ENCODE measurements at regions not wholly inside any gene's neighbourhood (a gene's known extent, or its start where the extent isn't known, plus 50 kb on each side); places are given as distances from the start of the nearest gene placed in this dataset.

DNA sequence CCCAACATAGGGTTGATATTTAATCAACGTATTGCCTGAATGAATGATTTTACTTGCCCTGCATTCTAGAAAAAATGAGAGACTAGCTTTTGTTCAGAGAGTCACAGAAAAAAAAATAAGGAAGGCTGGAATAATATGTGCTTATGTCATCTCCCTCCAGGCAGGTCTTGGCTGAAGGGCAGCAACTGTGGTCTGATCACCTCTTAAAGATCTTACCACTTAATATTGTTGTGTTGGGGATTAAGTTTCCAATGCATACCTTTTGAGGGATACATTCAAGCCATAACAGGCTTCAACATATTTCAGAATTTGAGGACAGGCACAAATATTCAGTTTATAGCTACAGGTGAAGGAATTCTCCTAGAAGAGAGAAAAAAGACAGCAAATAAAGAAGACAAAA, 157.3 kb upstream of the S1PR3 start:
- Histone ChIP-seq H3K79me2 (ENCODE audit: insufficient read depth) (no peaks in the 10 kb centered on the region), H3K36me3 (replicated peaks in 1 of 2; ENCODE audit: control insufficient read depth in 1 of 2, insufficient read depth in 2 of 2, low read length in 1 of 2) (no peaks in the 10 kb centered on the region), H3K4me1 (ENCODE audit: control insufficient read depth in 1 of 2, insufficient read depth in 2 of 2, low read depth in 1 of 2, low read length in 1 of 2) (peaks cover 15 to 24% of the 10 kb centered on the region in 2 experiments; a peak in 3 of 4 replicates), H3K9me3 (no peaks in the 10 kb centered on the region), H3K4me3 (ENCODE audit: low read depth in 2 of 2, low read length in 1 of 2) (no peak overlapping the region), H3K9me2 (no peaks in the 10 kb centered on the region), H3K27ac (ENCODE audit: low read depth in 2 of 2, low read length in 1 of 2) (peak overlapping the region in 1 of 2 experiments; percentile 7; a peak in 1 of 4 replicates), H3K9ac (no peak overlapping the region), H3F3A (replicated peaks; ENCODE audit: insufficient read depth) (peaks cover 5% of the 10 kb centered on the region), H3K4me2 (no peak overlapping the region), H4K20me1 (ENCODE audit: insufficient read depth) (no peaks in the 10 kb centered on the region), H2AFZ (ENCODE audit: low read depth) (no peak overlapping the region), H3K27me3 (ENCODE audit: insufficient read depth) (no peaks in the 10 kb centered on the region)
- ChIA-PET POLR2A (no interaction called here), CTCF (no interaction called here)
- no peak for DNase-seq
- WGBS (ENCODE audit: low lambda C conversion rate): 72% methylated on average over 1 of the region's 1 CpG
- TF ChIP-seq TAF1 (IDR thresholded peaks at IDR 0.05; ENCODE audit: borderline replicate concordance, low read depth, low read length) (no peak), TEAD4 (IDR thresholded peaks at IDR 0.05; ENCODE audit: borderline replicate concordance, insufficient read depth) (no peak), YY1 (IDR thresholded peaks at IDR 0.05; ENCODE audit: low read depth) (no peak), TCF12 (IDR thresholded peaks at IDR 0.05) (no peak)
- TF ChIP-seq, protein P1, sequence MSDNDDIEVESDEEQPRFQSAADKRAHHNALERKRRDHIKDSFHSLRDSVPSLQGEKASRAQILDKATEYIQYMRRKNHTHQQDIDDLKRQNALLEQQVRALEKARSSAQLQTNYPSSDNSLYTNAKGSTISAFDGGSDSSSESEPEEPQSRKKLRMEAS (IDR thresholded peaks at IDR 0.05; ENCODE audit: low read depth): no peak
- TF ChIP-seq, protein P2, sequence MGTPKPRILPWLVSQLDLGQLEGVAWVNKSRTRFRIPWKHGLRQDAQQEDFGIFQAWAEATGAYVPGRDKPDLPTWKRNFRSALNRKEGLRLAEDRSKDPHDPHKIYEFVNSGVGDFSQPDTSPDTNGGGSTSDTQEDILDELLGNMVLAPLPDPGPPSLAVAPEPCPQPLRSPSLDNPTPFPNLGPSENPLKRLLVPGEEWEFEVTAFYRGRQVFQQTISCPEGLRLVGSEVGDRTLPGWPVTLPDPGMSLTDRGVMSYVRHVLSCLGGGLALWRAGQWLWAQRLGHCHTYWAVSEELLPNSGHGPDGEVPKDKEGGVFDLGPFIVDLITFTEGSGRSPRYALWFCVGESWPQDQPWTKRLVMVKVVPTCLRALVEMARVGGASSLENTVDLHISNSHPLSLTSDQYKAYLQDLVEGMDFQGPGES (IDR thresholded peaks at IDR 0.05; ENCODE audit: low read depth, low read length): no peak

DNA sequence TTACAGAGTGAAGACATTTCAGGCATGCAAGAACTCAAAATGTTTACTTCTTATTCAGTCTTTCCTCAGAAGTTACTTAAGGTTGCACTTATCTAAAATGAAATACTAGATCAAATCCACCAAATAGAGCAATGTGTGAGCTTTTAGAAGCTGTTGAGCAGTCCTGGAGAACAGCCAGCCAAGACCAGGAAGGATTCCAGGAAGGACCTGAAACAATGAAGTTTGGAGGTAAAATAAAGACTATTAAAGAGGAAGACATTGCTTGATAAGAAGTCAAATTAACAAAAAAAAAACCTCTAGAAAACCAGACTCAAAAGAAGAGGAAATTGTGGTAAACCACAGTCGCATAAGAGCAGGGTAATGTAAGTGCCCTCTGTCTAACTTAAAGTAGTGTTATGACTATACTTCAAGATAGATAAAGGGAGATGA, 156.2 kb upstream of the S1PR3 start:
- H3K9me3 ChIP-seq: no peaks in the 10 kb centered on the region
- peaks cover 5 to 24% of the 10 kb centered on the region in 2 experiments; a peak in 3 of 4 replicates for H3K4me1 ChIP-seq (ENCODE audit: control insufficient read depth in 1 of 2, insufficient read depth in 2 of 2, low read depth in 1 of 2, low read length in 1 of 2)
- H2AFZ ChIP-seq (ENCODE audit: low read depth): no peak overlapping the region
- ChIA-PET CTCF (no interaction called here), POLR2A (no interaction called here)
- peak overlapping the region; percentile 64; the same call in 1 of the 2 replicates for H3K4me2 ChIP-seq
- H3K79me2 ChIP-seq (ENCODE audit: insufficient read depth): no peaks in the 10 kb centered on the region
- no peak for DNase-seq
- H3K36me3 ChIP-seq (replicated peaks in 1 of 2; ENCODE audit: control insufficient read depth in 1 of 2, insufficient read depth in 2 of 2, low read length in 1 of 2): no peaks in the 10 kb centered on the region
- H4K20me1 ChIP-seq (ENCODE audit: insufficient read depth): no peaks in the 10 kb centered on the region
- H3K9ac ChIP-seq: no peak overlapping the region
- 18% methylated on average over 1 of the region's 1 CpG for WGBS (ENCODE audit: low lambda C conversion rate)
- H3K4me3 ChIP-seq (ENCODE audit: low read depth in 2 of 2, low read length in 1 of 2): no peak overlapping the region
- no peaks in the 10 kb centered on the region for H3K9me2 ChIP-seq
- no peaks in the 10 kb centered on the region for H3K27me3 ChIP-seq (ENCODE audit: insufficient read depth)
- H3F3A ChIP-seq (replicated peaks; ENCODE audit: insufficient read depth): peaks cover 5% of the 10 kb centered on the region
- peak overlapping the region; percentile 25 to 40; a peak in 2 of 4 replicates for H3K27ac ChIP-seq (ENCODE audit: low read depth in 2 of 2, low read length in 1 of 2)
- TF ChIP-seq EZH2phosphoT487 (IDR thresholded peaks at IDR 0.05; ENCODE audit: borderline replicate concordance, low read depth) (no peak), FOXM1 (IDR thresholded peaks at IDR 0.05; ENCODE audit: low read depth) (no peak), EP300 (IDR thresholded peaks at IDR 0.05; ENCODE audit: borderline replicate concordance in 1 of 2, low read depth in 1 of 2, low read length in 1 of 2) (peak in 1 of 2 experiments; percentile 66; a peak in 1 of 4 replicates), POLR2AphosphoS5 (IDR thresholded peaks at IDR 0.05; ENCODE audit: low read depth, low read length) (peak; percentile 49; the same call in 1 of the 2 replicates), SIN3A (IDR thresholded peaks at IDR 0.05; ENCODE audit: borderline replicate concordance, low read depth, low read length) (0 out of 2 replicates have a peak, but pooled peaks have one; percentile 35), TEAD4 (IDR thresholded peaks at IDR 0.05; ENCODE audit: borderline replicate concordance, insufficient read depth) (peak; percentile 63; the same call in 1 of the 2 replicates), NFIC (IDR thresholded peaks at IDR 0.05; ENCODE audit: borderline replicate concordance) (peak; percentile 75; the same call in 1 of the 2 replicates), JUND (IDR thresholded peaks at IDR 0.05) (peak; percentile 60), TCF12 (IDR thresholded peaks at IDR 0.05) (peak; percentile 92), YY1 (IDR thresholded peaks at IDR 0.05; ENCODE audit: low read depth) (no peak), RXRA (IDR thresholded peaks at IDR 0.05; ENCODE audit: borderline replicate concordance, low read depth) (peak; percentile 52; the same call in 1 of the 2 replicates)
- TF ChIP-seq, protein P3, sequence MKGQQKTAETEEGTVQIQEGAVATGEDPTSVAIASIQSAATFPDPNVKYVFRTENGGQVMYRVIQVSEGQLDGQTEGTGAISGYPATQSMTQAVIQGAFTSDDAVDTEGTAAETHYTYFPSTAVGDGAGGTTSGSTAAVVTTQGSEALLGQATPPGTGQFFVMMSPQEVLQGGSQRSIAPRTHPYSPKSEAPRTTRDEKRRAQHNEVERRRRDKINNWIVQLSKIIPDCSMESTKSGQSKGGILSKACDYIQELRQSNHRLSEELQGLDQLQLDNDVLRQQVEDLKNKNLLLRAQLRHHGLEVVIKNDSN (IDR thresholded peaks at IDR 0.05; ENCODE audit: borderline replicate concordance, low read depth): no peak
- TF ChIP-seq, protein P4, sequence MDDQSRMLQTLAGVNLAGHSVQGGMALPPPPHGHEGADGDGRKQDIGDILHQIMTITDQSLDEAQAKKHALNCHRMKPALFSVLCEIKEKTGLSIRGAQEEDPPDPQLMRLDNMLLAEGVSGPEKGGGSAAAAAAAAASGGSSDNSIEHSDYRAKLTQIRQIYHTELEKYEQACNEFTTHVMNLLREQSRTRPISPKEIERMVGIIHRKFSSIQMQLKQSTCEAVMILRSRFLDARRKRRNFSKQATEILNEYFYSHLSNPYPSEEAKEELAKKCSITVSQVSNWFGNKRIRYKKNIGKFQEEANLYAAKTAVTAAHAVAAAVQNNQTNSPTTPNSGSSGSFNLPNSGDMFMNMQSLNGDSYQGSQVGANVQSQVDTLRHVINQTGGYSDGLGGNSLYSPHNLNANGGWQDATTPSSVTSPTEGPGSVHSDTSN (IDR thresholded peaks at IDR 0.05): peak; percentile 85
- TF ChIP-seq, protein P5, sequence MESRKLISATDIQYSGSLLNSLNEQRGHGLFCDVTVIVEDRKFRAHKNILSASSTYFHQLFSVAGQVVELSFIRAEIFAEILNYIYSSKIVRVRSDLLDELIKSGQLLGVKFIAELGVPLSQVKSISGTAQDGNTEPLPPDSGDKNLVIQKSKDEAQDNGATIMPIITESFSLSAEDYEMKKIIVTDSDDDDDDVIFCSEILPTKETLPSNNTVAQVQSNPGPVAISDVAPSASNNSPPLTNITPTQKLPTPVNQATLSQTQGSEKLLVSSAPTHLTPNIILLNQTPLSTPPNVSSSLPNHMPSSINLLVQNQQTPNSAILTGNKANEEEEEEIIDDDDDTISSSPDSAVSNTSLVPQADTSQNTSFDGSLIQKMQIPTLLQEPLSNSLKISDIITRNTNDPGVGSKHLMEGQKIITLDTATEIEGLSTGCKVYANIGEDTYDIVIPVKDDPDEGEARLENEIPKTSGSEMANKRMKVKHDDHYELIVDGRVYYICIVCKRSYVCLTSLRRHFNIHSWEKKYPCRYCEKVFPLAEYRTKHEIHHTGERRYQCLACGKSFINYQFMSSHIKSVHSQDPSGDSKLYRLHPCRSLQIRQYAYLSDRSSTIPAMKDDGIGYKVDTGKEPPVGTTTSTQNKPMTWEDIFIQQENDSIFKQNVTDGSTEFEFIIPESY (IDR thresholded peaks at IDR 0.05; ENCODE audit: borderline replicate concordance, low read depth): 0 out of 2 replicates have a peak, but pooled peaks have one; percentile 49
- TF ChIP-seq, protein P6, sequence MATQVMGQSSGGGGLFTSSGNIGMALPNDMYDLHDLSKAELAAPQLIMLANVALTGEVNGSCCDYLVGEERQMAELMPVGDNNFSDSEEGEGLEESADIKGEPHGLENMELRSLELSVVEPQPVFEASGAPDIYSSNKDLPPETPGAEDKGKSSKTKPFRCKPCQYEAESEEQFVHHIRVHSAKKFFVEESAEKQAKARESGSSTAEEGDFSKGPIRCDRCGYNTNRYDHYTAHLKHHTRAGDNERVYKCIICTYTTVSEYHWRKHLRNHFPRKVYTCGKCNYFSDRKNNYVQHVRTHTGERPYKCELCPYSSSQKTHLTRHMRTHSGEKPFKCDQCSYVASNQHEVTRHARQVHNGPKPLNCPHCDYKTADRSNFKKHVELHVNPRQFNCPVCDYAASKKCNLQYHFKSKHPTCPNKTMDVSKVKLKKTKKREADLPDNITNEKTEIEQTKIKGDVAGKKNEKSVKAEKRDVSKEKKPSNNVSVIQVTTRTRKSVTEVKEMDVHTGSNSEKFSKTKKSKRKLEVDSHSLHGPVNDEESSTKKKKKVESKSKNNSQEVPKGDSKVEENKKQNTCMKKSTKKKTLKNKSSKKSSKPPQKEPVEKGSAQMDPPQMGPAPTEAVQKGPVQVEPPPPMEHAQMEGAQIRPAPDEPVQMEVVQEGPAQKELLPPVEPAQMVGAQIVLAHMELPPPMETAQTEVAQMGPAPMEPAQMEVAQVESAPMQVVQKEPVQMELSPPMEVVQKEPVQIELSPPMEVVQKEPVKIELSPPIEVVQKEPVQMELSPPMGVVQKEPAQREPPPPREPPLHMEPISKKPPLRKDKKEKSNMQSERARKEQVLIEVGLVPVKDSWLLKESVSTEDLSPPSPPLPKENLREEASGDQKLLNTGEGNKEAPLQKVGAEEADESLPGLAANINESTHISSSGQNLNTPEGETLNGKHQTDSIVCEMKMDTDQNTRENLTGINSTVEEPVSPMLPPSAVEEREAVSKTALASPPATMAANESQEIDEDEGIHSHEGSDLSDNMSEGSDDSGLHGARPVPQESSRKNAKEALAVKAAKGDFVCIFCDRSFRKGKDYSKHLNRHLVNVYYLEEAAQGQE (IDR thresholded peaks at IDR 0.05; ENCODE audit: low read depth, low read length): no peak
